ENCODE measurements at regions not wholly inside any gene's neighbourhood (a gene's known extent, or its start where the extent isn't known, plus 50 kb on each side); places are given as distances from the start of the nearest gene placed in this dataset.

GRCh38 chr4:170234800-170235199 is 145.0 kb upstream of the AADAT start (continued):
- TF ChIP-seq, protein P1, sequence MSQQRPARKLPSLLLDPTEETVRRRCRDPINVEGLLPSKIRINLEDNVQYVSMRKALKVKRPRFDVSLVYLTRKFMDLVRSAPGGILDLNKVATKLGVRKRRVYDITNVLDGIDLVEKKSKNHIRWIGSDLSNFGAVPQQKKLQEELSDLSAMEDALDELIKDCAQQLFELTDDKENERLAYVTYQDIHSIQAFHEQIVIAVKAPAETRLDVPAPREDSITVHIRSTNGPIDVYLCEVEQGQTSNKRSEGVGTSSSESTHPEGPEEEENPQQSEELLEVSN (IDR thresholded peaks at IDR 0.05), result no peak
- no peak for TF ChIP-seq SP1 (IDR thresholded peaks at IDR 0.05; ENCODE audit: low read depth, low read length)
- TF ChIP-seq POLR2AphosphoS5 (IDR thresholded peaks at IDR 0.05; ENCODE audit: low read depth, low read length), result no peak
